Endothelial cell of umbilical vein (primary cell): ENCODE measurements at regions not wholly inside any gene's neighbourhood (a gene's known extent, or its start where the extent isn't known, plus 50 kb on each side); places are given as distances from the start of the nearest gene placed in this dataset.

Source experiments
- BruUV-seq: library from RNA; stranded (reverse); fragments of 400-500 nt; replicated peaks from 2 replicates; lab custom pipeline; 2021; lab: Mats Ljungman, UMichigan
- CTCF ChIA-PET: fragments of 300-600, 350-600 bp; sonication (Branson Sonifier 250); formaldehyde crosslinking; loops from one replicate; lab custom pipeline; 2021; ENCODE audit warnings: antibody characterized with exemption, inconsistent platforms; lab: Charles Lee
- POLR2A ChIA-PET: fragments of 300-600, 350-600 bp; sonication (Branson Sonifier 250); formaldehyde crosslinking; loops from one replicate; lab custom pipeline; 2021; ENCODE audit warnings: antibody characterized with exemption, inconsistent platforms; lab: Charles Lee
- DNase-seq: peaks from one replicate; pipeline ENCODE4 v3.0.0-alpha.2; 2011; ENCODE audit warnings: low read depth, low spot score
- FAIRE-seq: peaks from 2 replicates; lab custom pipeline; 2011; peaks lifted over from hg19 to GRCh38; lab: Jason Lieb, UNC
- H2AFZ ChIP-seq: 2 replicates; pipeline ENCODE4 v1.6.0; 2012; ENCODE audit warnings: low read depth, low read length, control low read depth, inconsistent platforms
- H3K27ac ChIP-seq: 2 replicates; pipeline ENCODE4 v1.5.1; 2011; ENCODE audit warnings: low read depth, mild to moderate bottlenecking, control low read depth, low read length, moderate library complexity; ENCODE audit not compliant: insufficient read depth
- H3K27me3 ChIP-seq, 2 experiments: 2 replicates each; pipeline versions ENCODE4 v1.6.0 to v1.6.1; 2011; ENCODE audit warnings: low read length in 2 of 2, mixed read lengths in 1 of 2; ENCODE audit not compliant: control insufficient read depth in 2 of 2, insufficient read depth in 2 of 2
- H3K36me3 ChIP-seq, 2 experiments: 2 replicates in 1 of 2; 3 replicates in 1 of 2; pipeline ENCODE4 v1.5.1; 2011; ENCODE audit warnings: low read length in 2 of 2, mild to moderate bottlenecking in 1 of 2, moderate library complexity in 1 of 2; ENCODE audit not compliant: control insufficient read depth in 2 of 2, insufficient read depth in 2 of 2; ENCODE audit errors: extremely low read depth in 1 of 2
- H3K4me1 ChIP-seq: 3 replicates; pipeline ENCODE4 v1.5.1; 2011; ENCODE audit warnings: mild to moderate bottlenecking, low read length; ENCODE audit not compliant: control insufficient read depth, insufficient read depth; ENCODE audit errors: extremely low read depth
- H3K4me2 ChIP-seq: 2 replicates; pipeline ENCODE4 v1.6.1; 2011; ENCODE audit warnings: low read length, control low read depth, mixed read lengths; ENCODE audit not compliant: insufficient read depth
- H3K4me3 ChIP-seq, 3 experiments: fragments of 200-600 bp in 1 of 3; sonication (generic), shearing (Covaris generic) in 1 of 3; replicated peaks in 1 of 3; 2 replicates each; pipeline ENCODE4 v1.5.1; 2011 to 2016; ENCODE audit warnings: control low read depth in 3 of 3, low read length in 3 of 3, mild to moderate bottlenecking in 2 of 3, inconsistent platforms in 1 of 3, low read depth in 1 of 3, moderate library complexity in 1 of 3; ENCODE audit not compliant: insufficient read depth in 1 of 3
- H3K79me2 ChIP-seq: 2 replicates; pipeline ENCODE4 v1.6.0; 2012; ENCODE audit warnings: low read length, inconsistent platforms; ENCODE audit not compliant: control insufficient read depth, insufficient read depth
- H3K9ac ChIP-seq: replicated peaks from 2 replicates; pipeline ENCODE3; 2011; ENCODE audit warnings: low read length, control low read depth; ENCODE audit not compliant: insufficient read depth; ENCODE audit errors: extremely low read depth
- H3K9me1 ChIP-seq: replicated peaks from 3 replicates; pipeline ENCODE4 v1.6.0; 2011; ENCODE audit warnings: mild to moderate bottlenecking, low read length; ENCODE audit not compliant: control insufficient read depth, insufficient read depth; ENCODE audit errors: extremely low read depth
- H3K9me3 ChIP-seq: replicated peaks from 2 replicates; pipeline ENCODE4 v1.5.1; 2012; ENCODE audit warnings: low read length, inconsistent platforms; ENCODE audit not compliant: control insufficient read depth, insufficient read depth
- H4K20me1 ChIP-seq: replicated peaks from 2 replicates; pipeline ENCODE3; 2011; ENCODE audit warnings: mild to moderate bottlenecking, low read length; ENCODE audit not compliant: control insufficient read depth, insufficient read depth; ENCODE audit errors: extremely low read depth
- EZH2 ChIP-seq: IDR thresholded peaks from 2 replicates; pipeline ENCODE4 v1.6.1; 2012; ENCODE audit warnings: borderline replicate concordance, low read depth, mild to moderate bottlenecking, moderate library complexity, low read length, inconsistent platforms; ENCODE audit not compliant: severe bottlenecking
- FOS ChIP-seq: IDR thresholded peaks from 2 replicates; pipeline ENCODE4 v1.6.1; 2011; ENCODE audit warnings: mild to moderate bottlenecking, low read length, moderate library complexity, borderline replicate concordance; ENCODE audit not compliant: insufficient read depth
- GATA2 ChIP-seq: IDR thresholded peaks from 2 replicates; pipeline ENCODE4 v1.7.0; 2011; ENCODE audit warnings: low read depth, mild to moderate bottlenecking, moderate library complexity, mixed read lengths, low read length; ENCODE audit not compliant: insufficient read length, insufficient read depth
- JUN ChIP-seq: IDR thresholded peaks from 2 replicates; pipeline ENCODE4 v1.6.1; 2011; ENCODE audit warnings: borderline replicate concordance, low read depth; ENCODE audit not compliant: insufficient read length, insufficient read depth
- MYC ChIP-seq: IDR thresholded peaks from one replicate; pipeline ENCODE4 v1.6.1; 2011; ENCODE audit warnings: mild to moderate bottlenecking, low read depth, low read length
- POLR2A ChIP-seq: IDR thresholded peaks from 2 replicates; pipeline ENCODE4 v1.6.1; 2012; ENCODE audit warnings: low read depth, mild to moderate bottlenecking, control low read depth, low read length
- POLR2AphosphoS5 ChIP-seq: IDR thresholded peaks from 2 replicates; pipeline ENCODE4 v1.6.1; 2012; ENCODE audit warnings: low read depth, mild to moderate bottlenecking, control low read depth, low read length, moderate library complexity; ENCODE audit not compliant: insufficient read depth
- dilution Hi-C: fragments of 300-500 bp; cut with MboI; formaldehyde crosslinking; loops from one replicate; pipeline ENCODE4 v1.15.0; 2019; ENCODE audit warnings: low sequenced_read_pairs; ENCODE audit not compliant: extremely low pct_ligation_motif_present
- intact Hi-C: fragments of 100-400 bp; cut with micrococcal nuclease; formaldehyde crosslinking; loops from one replicate; pipeline ENCODE4 v1.10.0; 2022
- TF ChIP-seq, protein P1 (sequence below), 2 donors: IDR thresholded peaks; 1 replicate in 1 of 2; 2 replicates in 1 of 2; pipeline ENCODE4 v1.5.1; 2011; ENCODE audit warnings: low read length in 2 of 2, mild to moderate bottlenecking in 2 of 2, moderate library complexity in 2 of 2, control low read depth in 1 of 2, inconsistent platforms in 1 of 2, low read depth in 1 of 2; ENCODE audit not compliant: insufficient read depth in 1 of 2; ENCODE audit errors: extremely low read depth in 1 of 2
- TF ChIP-seq, protein P2 (sequence below): IDR thresholded peaks from 2 replicates; pipeline ENCODE4 v1.6.1; 2011; ENCODE audit not compliant: insufficient read depth, insufficient read length

DNA sequence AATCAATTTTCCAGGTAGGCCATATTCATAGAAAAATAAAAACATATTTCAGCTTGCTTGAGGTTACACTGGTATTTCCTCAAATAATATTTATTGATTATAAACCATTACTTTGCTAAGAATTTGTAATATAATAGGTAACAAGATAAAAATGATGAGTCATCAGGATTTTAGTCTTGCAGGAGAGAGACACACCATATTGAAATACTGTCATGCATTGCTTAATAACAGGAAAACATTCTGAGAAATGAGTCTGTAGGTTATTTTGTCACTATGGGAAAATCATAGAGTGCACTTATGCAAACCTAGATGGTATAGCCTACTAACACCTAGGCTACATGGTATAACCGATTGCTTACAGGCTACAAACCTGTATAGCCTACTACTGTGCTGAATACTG, 990.5 kb downstream of the OTOL1 start:
- dilution Hi-C loops, result no loop called here

More for the DNA sequence above, 990.5 kb downstream of the OTOL1 start:
- Histone ChIP-seq H3K79me2 (no peaks in the 10 kb centered on the region), H3K36me3 (no peaks in the 10 kb centered on the region), H2AFZ (no peak overlapping the region), H3K9me1 (no peaks in the 10 kb centered on the region), H3K27me3 (no peaks in the 10 kb centered on the region), H3K27ac (no peak overlapping the region), H3K4me3 (no peak overlapping the region), H3K4me1 (no peaks in the 10 kb centered on the region), H3K4me2 (no peak overlapping the region), H4K20me1 (no peaks in the 10 kb centered on the region), H3K9ac (no peak overlapping the region), H3K9me3 (no peaks in the 10 kb centered on the region)
- CTCF ChIA-PET, result no interaction called here
- intact Hi-C loops, result no loop called here
- no TSS peak for BruUV-seq
- POLR2A ChIA-PET, result no interaction called here
- TF ChIP-seq POLR2AphosphoS5 (no peak), POLR2A (no peak), FOS (no peak), EZH2 (no peak), GATA2 (no peak), MYC (no peak), JUN (no peak)
- TF ChIP-seq, protein P1, sequence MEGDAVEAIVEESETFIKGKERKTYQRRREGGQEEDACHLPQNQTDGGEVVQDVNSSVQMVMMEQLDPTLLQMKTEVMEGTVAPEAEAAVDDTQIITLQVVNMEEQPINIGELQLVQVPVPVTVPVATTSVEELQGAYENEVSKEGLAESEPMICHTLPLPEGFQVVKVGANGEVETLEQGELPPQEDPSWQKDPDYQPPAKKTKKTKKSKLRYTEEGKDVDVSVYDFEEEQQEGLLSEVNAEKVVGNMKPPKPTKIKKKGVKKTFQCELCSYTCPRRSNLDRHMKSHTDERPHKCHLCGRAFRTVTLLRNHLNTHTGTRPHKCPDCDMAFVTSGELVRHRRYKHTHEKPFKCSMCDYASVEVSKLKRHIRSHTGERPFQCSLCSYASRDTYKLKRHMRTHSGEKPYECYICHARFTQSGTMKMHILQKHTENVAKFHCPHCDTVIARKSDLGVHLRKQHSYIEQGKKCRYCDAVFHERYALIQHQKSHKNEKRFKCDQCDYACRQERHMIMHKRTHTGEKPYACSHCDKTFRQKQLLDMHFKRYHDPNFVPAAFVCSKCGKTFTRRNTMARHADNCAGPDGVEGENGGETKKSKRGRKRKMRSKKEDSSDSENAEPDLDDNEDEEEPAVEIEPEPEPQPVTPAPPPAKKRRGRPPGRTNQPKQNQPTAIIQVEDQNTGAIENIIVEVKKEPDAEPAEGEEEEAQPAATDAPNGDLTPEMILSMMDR (IDR thresholded peaks at IDR 0.05; ENCODE audit: extremely low read depth in 1 of 2, insufficient read depth in 1 of 2, low read depth in 1 of 2, low read length in 2 of 2), result no peak
- TF ChIP-seq, protein P2, sequence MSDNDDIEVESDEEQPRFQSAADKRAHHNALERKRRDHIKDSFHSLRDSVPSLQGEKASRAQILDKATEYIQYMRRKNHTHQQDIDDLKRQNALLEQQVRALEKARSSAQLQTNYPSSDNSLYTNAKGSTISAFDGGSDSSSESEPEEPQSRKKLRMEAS, result no peak
- no peak for FAIRE-seq
- DNase-seq, result no peak
